ENCODE measurements at regions not wholly inside any gene's neighbourhood (a gene's known extent, or its start where the extent isn't known, plus 50 kb on each side); places are given as distances from the start of the nearest gene placed in this dataset.

GRCh38 chr9:95679874-95680273, 163.1 kb upstream of the PTCH1 start:
- Mint-ChIP-seq H3K27ac (no peak overlapping the region), H3K9me3 (peaks cover 0 to 2% (median 0%) of the 10 kb centered on the region in 7 donors), H3K36me3 (no peaks in the 10 kb centered on the region), H3K27me3 (peaks cover 4% of the 10 kb centered on the region), H3K4me1 (peaks cover 0 to 14% (median 4%) of the 10 kb centered on the region in 4 donors), H3K4me3 (no peak overlapping the region)
- H3K27ac ChIP-seq (ENCODE audit: insufficient read depth, low read length, poor library complexity, severe bottlenecking): no peak overlapping the region
- H3K4me1 ChIP-seq (ENCODE audit: control insufficient read depth, insufficient read depth, low read length, poor library complexity, severe bottlenecking): no peaks in the 10 kb centered on the region
- ATAC-seq (ENCODE audit: low read depth in 2 of 2) (no peak), DNase-seq (no peak)
- H3K4me3 ChIP-seq (ENCODE audit: low read depth, low read length): no peak overlapping the region
- peaks cover 7% of the 10 kb centered on the region for H3K27me3 ChIP-seq (ENCODE audit: control insufficient read depth, insufficient read depth, low read length)
- no peaks in the 10 kb centered on the region for H3K36me3 ChIP-seq (ENCODE audit: control insufficient read depth, insufficient read depth, low read length)
- no peaks in the 10 kb centered on the region for H3K9me3 ChIP-seq (ENCODE audit: control insufficient read depth in 2 of 2, low read length in 2 of 2)

DNA sequence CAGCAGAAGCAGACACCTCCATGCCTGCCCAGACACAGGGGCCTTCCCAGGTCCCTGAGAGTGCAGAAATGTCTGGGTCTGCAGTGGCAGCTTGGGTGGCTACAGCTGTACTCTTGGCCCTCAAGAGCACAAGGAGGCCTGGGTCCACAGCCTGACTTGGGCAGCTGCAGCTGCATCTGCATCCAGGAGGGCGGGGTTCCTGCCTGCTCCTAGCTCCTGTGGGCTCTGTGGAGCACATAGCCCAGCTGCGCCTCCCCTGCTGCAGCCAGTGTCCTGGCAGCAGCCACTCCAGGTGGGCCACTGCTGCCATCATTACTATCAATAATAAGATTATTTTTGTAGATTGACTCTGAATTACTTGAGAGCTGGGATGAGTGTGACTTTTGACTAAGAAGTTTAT, 162.0 kb upstream of the PTCH1 start:
- Mint-ChIP-seq H3K27ac (no peak overlapping the region), H3K4me1 (peaks cover 0 to 14% (median 4%) of the 10 kb centered on the region in 4 donors), H3K9me3 (peaks cover 0 to 2% (median 0%) of the 10 kb centered on the region in 7 donors), H3K36me3 (no peaks in the 10 kb centered on the region), H3K4me3 (no peak overlapping the region), H3K27me3 (peaks cover 4% of the 10 kb centered on the region)
- no peaks in the 10 kb centered on the region for H3K36me3 ChIP-seq (ENCODE audit: control insufficient read depth, insufficient read depth, low read length)
- no peak for DNase-seq
- no peaks in the 10 kb centered on the region for H3K4me1 ChIP-seq (ENCODE audit: control insufficient read depth, insufficient read depth, low read length, poor library complexity, severe bottlenecking)
- peaks cover 6% of the 10 kb centered on the region for H3K27me3 ChIP-seq (ENCODE audit: control insufficient read depth, insufficient read depth, low read length)
- H3K27ac ChIP-seq (ENCODE audit: insufficient read depth, low read length, poor library complexity, severe bottlenecking): no peak overlapping the region
- no peak overlapping the region for H3K4me3 ChIP-seq (ENCODE audit: low read depth, low read length)
- no peak for ATAC-seq (ENCODE audit: low read depth in 2 of 2)
- no peaks in the 10 kb centered on the region for H3K9me3 ChIP-seq (ENCODE audit: control insufficient read depth in 2 of 2, low read length in 2 of 2)

GRCh38 chr9:95670122-95670521, 153.4 kb upstream of the PTCH1 start:
- no peak overlapping the region for H3K4me3 ChIP-seq (ENCODE audit: low read depth, low read length)
- Mint-ChIP-seq H3K27me3 (peaks cover 25% of the 10 kb centered on the region), H3K4me1 (no peaks in the 10 kb centered on the region), H3K4me3 (no peak overlapping the region), H3K9me3 (peaks cover 0 to 4% (median 0%) of the 10 kb centered on the region in 7 donors), H3K27ac (no peak overlapping the region), H3K36me3 (no peaks in the 10 kb centered on the region)
- DNase-seq (no peak), ATAC-seq (ENCODE audit: low read depth in 2 of 2) (no peak)
- H3K4me1 ChIP-seq (ENCODE audit: control insufficient read depth, insufficient read depth, low read length, poor library complexity, severe bottlenecking): no peaks in the 10 kb centered on the region
- H3K9me3 ChIP-seq (ENCODE audit: control insufficient read depth in 2 of 2, low read length in 2 of 2): no peaks in the 10 kb centered on the region
- H3K27ac ChIP-seq (ENCODE audit: insufficient read depth, low read length, poor library complexity, severe bottlenecking): no peak overlapping the region
- H3K27me3 ChIP-seq (ENCODE audit: control insufficient read depth, insufficient read depth, low read length): peaks cover 3% of the 10 kb centered on the region
- H3K36me3 ChIP-seq (ENCODE audit: control insufficient read depth, insufficient read depth, low read length): no peaks in the 10 kb centered on the region

GRCh38 chr9:95669253-95669652, 152.5 kb upstream of the PTCH1 start:
- H3K4me1 Mint-ChIP-seq: no peaks in the 10 kb centered on the region
- no peaks in the 10 kb centered on the region for H3K4me1 ChIP-seq (ENCODE audit: control insufficient read depth, insufficient read depth, low read length, poor library complexity, severe bottlenecking)
- H3K9me3 Mint-ChIP-seq: peaks cover 0 to 4% (median 0%) of the 10 kb centered on the region in 7 donors
- H3K4me3 Mint-ChIP-seq: no peak overlapping the region
- H3K4me3 ChIP-seq (ENCODE audit: low read depth, low read length): no peak overlapping the region
- peak overlapping the region in 1 of 3 donors; percentile 68 for H3K27ac Mint-ChIP-seq
- no peaks in the 10 kb centered on the region for H3K9me3 ChIP-seq (ENCODE audit: control insufficient read depth in 2 of 2, low read length in 2 of 2)
- no peak for ATAC-seq (ENCODE audit: low read depth in 2 of 2)
- no peak overlapping the region for H3K27ac ChIP-seq (ENCODE audit: insufficient read depth, low read length, poor library complexity, severe bottlenecking)
- no peak for DNase-seq
- H3K36me3 ChIP-seq (ENCODE audit: control insufficient read depth, insufficient read depth, low read length): no peaks in the 10 kb centered on the region
- H3K36me3 Mint-ChIP-seq: no peaks in the 10 kb centered on the region
- H3K27me3 ChIP-seq (ENCODE audit: control insufficient read depth, insufficient read depth, low read length): no peaks in the 10 kb centered on the region
- H3K27me3 Mint-ChIP-seq: peaks cover 25% of the 10 kb centered on the region

DNA sequence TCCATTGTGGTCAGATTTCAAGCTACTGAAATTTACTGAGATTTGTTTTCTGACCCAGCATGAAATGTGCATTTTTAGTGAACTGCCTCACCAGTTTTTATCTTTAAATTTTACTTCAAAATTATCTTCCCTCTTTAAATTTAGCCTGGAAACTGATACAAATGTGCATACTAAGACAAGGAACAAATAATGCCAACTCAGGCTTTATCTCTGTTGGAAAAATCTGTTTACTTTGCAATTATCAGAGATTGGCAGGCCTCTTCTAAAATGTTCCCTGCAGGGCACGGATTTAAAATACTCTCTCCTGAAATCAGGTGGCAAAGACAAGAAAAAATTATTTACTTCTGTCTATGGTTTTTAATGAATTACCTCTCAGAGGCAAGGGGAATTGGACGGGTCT, 151.0 kb upstream of the PTCH1 start:
- Mint-ChIP-seq H3K27ac (no peak overlapping the region), H3K9me3 (peaks cover 0 to 5% (median 1%) of the 10 kb centered on the region in 7 donors), H3K36me3 (peaks cover 4% of the 10 kb centered on the region), H3K4me1 (peaks cover 0 to 3% (median 0%) of the 10 kb centered on the region in 4 donors), H3K27me3 (peaks cover 29% of the 10 kb centered on the region), H3K4me3 (no peak overlapping the region)
- Histone ChIP-seq H3K4me3 (ENCODE audit: low read depth, low read length) (no peak overlapping the region), H3K9me3 (ENCODE audit: control insufficient read depth in 2 of 2, low read length in 2 of 2) (no peaks in the 10 kb centered on the region), H3K4me1 (ENCODE audit: control insufficient read depth, insufficient read depth, low read length, poor library complexity, severe bottlenecking) (no peaks in the 10 kb centered on the region), H3K27ac (ENCODE audit: insufficient read depth, low read length, poor library complexity, severe bottlenecking) (no peak overlapping the region), H3K36me3 (ENCODE audit: control insufficient read depth, insufficient read depth, low read length) (no peaks in the 10 kb centered on the region), H3K27me3 (ENCODE audit: control insufficient read depth, insufficient read depth, low read length) (no peaks in the 10 kb centered on the region)
- ATAC-seq (ENCODE audit: low read depth in 2 of 2) (no peak), DNase-seq (no peak)

GRCh38 chr9:95666785-95667155, 150.0 kb upstream of the PTCH1 start:
- Histone ChIP-seq H3K27me3 (ENCODE audit: control insufficient read depth, insufficient read depth, low read length) (no peaks in the 10 kb centered on the region), H3K36me3 (ENCODE audit: control insufficient read depth, insufficient read depth, low read length) (no peaks in the 10 kb centered on the region), H3K4me1 (ENCODE audit: control insufficient read depth, insufficient read depth, low read length, poor library complexity, severe bottlenecking) (no peaks in the 10 kb centered on the region), H3K9me3 (ENCODE audit: control insufficient read depth in 2 of 2, low read length in 2 of 2) (no peaks in the 10 kb centered on the region), H3K27ac (ENCODE audit: insufficient read depth, low read length, poor library complexity, severe bottlenecking) (no peak overlapping the region), H3K4me3 (ENCODE audit: low read depth, low read length) (no peak overlapping the region)
- peaks cover 29% of the 10 kb centered on the region for H3K27me3 Mint-ChIP-seq
- H3K9me3 Mint-ChIP-seq: peaks cover 0 to 5% (median 1%) of the 10 kb centered on the region in 7 donors
- peaks cover 0 to 3% (median 0%) of the 10 kb centered on the region in 4 donors for H3K4me1 Mint-ChIP-seq
- peaks cover 4% of the 10 kb centered on the region for H3K36me3 Mint-ChIP-seq
- DNase-seq: no peak
- ATAC-seq (ENCODE audit: low read depth in 2 of 2): no peak
- no peak overlapping the region for H3K27ac Mint-ChIP-seq
- no peak overlapping the region for H3K4me3 Mint-ChIP-seq

DNA sequence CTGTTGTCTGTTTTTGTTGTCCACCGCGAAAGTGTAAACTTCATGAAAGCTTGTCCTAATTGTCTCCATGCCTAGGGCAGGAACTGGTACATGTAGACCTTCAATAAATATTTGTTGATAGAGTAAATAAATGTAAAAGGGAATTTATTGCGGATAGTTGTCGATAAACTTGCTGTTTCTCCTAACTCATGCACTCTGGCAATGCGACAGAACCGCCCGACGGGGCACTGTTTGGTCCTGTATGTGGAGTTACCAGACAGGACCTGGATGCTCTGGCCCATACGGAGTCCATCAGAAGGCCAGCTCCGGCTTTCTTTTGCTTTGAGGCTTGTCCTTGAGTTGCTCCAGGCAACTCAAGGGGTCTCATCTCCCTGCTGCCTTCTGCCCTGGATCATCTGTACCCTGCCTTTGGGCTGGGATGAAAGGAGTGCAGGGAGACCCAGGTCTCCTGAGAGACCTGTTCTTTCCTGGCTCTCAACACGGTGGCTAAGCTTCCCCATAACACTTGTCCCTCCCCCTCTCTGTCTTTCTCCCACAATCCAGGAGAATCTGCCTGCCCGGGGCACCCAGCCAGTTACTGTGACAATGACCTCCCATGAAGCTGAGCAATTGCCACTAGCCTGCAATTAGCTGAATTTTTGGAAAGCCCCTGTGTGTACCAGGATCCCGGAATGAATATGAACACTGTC, 149.5 kb upstream of the PTCH1 start:
- peaks cover 0 to 5% (median 1%) of the 10 kb centered on the region in 7 donors for H3K9me3 Mint-ChIP-seq
- Histone ChIP-seq H3K9me3 (ENCODE audit: control insufficient read depth in 2 of 2, low read length in 2 of 2) (no peaks in the 10 kb centered on the region), H3K36me3 (ENCODE audit: control insufficient read depth, insufficient read depth, low read length) (no peaks in the 10 kb centered on the region), H3K4me3 (ENCODE audit: low read depth, low read length) (no peak overlapping the region), H3K27ac (ENCODE audit: insufficient read depth, low read length, poor library complexity, severe bottlenecking) (no peak overlapping the region), H3K27me3 (ENCODE audit: control insufficient read depth, insufficient read depth, low read length) (no peaks in the 10 kb centered on the region), H3K4me1 (ENCODE audit: control insufficient read depth, insufficient read depth, low read length, poor library complexity, severe bottlenecking) (no peaks in the 10 kb centered on the region)
- no peak for ATAC-seq (ENCODE audit: low read depth in 2 of 2)
- H3K27me3 Mint-ChIP-seq: peaks cover 29% of the 10 kb centered on the region
- no peak for DNase-seq
- peaks cover 0 to 3% (median 0%) of the 10 kb centered on the region in 4 donors for H3K4me1 Mint-ChIP-seq
- H3K4me3 Mint-ChIP-seq: no peak overlapping the region
- peaks cover 4% of the 10 kb centered on the region for H3K36me3 Mint-ChIP-seq
- H3K27ac Mint-ChIP-seq: no peak overlapping the region

GRCh38 chr9:95653246-95653645, 136.5 kb upstream of the PTCH1 start:
- H3K36me3 ChIP-seq (ENCODE audit: control insufficient read depth, insufficient read depth, low read length): no peaks in the 10 kb centered on the region
- H3K36me3 Mint-ChIP-seq: no peaks in the 10 kb centered on the region

More at GRCh38 chr9:95653246-95653645, 136.5 kb upstream of the PTCH1 start:
- H3K4me1 Mint-ChIP-seq: peaks cover 0 to 2% (median 0%) of the 10 kb centered on the region in 4 donors
- no peak overlapping the region for H3K4me3 Mint-ChIP-seq
- peaks cover 20% of the 10 kb centered on the region for H3K27me3 Mint-ChIP-seq
- DNase-seq (no peak), ATAC-seq (ENCODE audit: low read depth in 2 of 2) (no peak)
- Histone ChIP-seq H3K27ac (ENCODE audit: insufficient read depth, low read length, poor library complexity, severe bottlenecking) (no peak overlapping the region), H3K4me3 (ENCODE audit: low read depth, low read length) (no peak overlapping the region), H3K9me3 (ENCODE audit: control insufficient read depth in 2 of 2, low read length in 2 of 2) (no peaks in the 10 kb centered on the region), H3K4me1 (ENCODE audit: control insufficient read depth, insufficient read depth, low read length, poor library complexity, severe bottlenecking) (no peaks in the 10 kb centered on the region), H3K27me3 (ENCODE audit: control insufficient read depth, insufficient read depth, low read length) (peaks cover 2% of the 10 kb centered on the region)
- no peak overlapping the region for H3K27ac Mint-ChIP-seq
- H3K9me3 Mint-ChIP-seq: peaks cover 0 to 7% (median 0%) of the 10 kb centered on the region in 7 donors
